Calu3 (cell line): ENCODE measurements at regions not wholly inside any gene's neighbourhood (a gene's known extent, or its start where the extent isn't known, plus 50 kb on each side); places are given as distances from the start of the nearest gene placed in this dataset.
"Not testable (repeated sequence)": the region's sequence is repeated elsewhere in the genome, so short reads cannot be mapped to it uniquely, and the experiment has no call there.

Experiments used
- BruUV-seq: library from RNA; stranded (reverse); fragments of 400-500 nt; replicated peaks from 2 replicates; lab custom pipeline; 2021; lab: Mats Ljungman, UMichigan
- CTCF ChIA-PET: fragments of 300-600 bp; sonication (Branson Sonifier 250); formaldehyde crosslinking; loops from one replicate; lab custom pipeline; 2022; ENCODE audit warnings: antibody characterized with exemption; lab: Charles Lee
- DNase-seq: peaks from one replicate; pipeline ENCODE4 v3.0.0; 2022
- H3K27ac Mint-ChIP-seq: one replicate; pipeline ENCODE4 v1.8.0; 2022; ENCODE audit warnings: mixed read lengths; ENCODE audit not compliant: unreplicated experiment
- H3K27me3 Mint-ChIP-seq: one replicate; pipeline ENCODE4 v1.8.0; 2022; ENCODE audit warnings: mixed read lengths; ENCODE audit not compliant: unreplicated experiment
- H3K36me3 Mint-ChIP-seq: one replicate; pipeline ENCODE4 v1.8.0; 2022; ENCODE audit warnings: mild to moderate bottlenecking, moderate library complexity, mixed read lengths; ENCODE audit not compliant: insufficient read depth, unreplicated experiment
- H3K4me1 Mint-ChIP-seq: one replicate; pipeline ENCODE4 v1.8.0; 2022; ENCODE audit warnings: mild to moderate bottlenecking, low read depth, mixed read lengths; ENCODE audit not compliant: unreplicated experiment
- H3K4me3 Mint-ChIP-seq: one replicate; pipeline ENCODE4 v1.8.0; 2022; ENCODE audit warnings: mild to moderate bottlenecking, low read depth, moderate library complexity, mixed read lengths; ENCODE audit not compliant: unreplicated experiment
- H3K9me3 Mint-ChIP-seq: one replicate; pipeline ENCODE4 v1.8.0; 2022; ENCODE audit warnings: low read depth, mixed read lengths; ENCODE audit not compliant: unreplicated experiment
- CTCF ChIP-seq: fragments of 200-600 bp; IDR thresholded peaks from one replicate; pipeline ENCODE4 v1.8.0; 2022; ENCODE audit warnings: antibody characterized with exemption; ENCODE audit not compliant: unreplicated experiment
- intact Hi-C: fragments of 100-400 bp; cut with micrococcal nuclease; formaldehyde crosslinking; loops from one replicate; pipeline ENCODE4 v1.10.0; 2022; ENCODE audit not compliant: unreplicated experiment

DNA sequence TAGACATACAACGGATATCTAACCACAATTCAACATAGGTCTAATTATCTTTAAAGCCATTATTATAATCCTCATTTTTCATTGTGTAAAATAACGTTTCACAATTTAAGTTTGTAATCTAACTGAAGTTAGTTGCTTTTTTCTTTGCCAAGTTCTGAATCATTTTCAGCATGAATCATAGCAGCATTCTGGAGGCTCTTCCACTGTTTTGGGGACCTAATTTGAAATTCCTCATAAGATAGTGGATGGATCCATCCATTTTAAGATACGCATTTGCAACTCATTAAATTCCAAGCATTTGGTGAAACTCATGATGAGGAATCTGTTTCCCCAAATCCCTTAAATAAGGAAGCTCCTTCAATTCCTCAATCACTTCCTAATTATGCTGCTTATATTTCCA lies 447.1 kb upstream of the CDH10 start:
- Mint-ChIP-seq H3K9me3 (peaks cover 3% of the 10 kb centered on the region), H3K27me3 (no peaks in the 10 kb centered on the region), H3K36me3 (no peaks in the 10 kb centered on the region), H3K27ac (no peak overlapping the region), H3K4me3 (no peak overlapping the region), H3K4me1 (no peaks in the 10 kb centered on the region)
- DNase-seq = no peak
- intact Hi-C loops = no loop called here
- TF ChIP-seq CTCF = no peak
- CTCF ChIA-PET = no interaction called here
- BruUV-seq = no TSS peak

GRCh38 chr5:25090854-25091253 lies 446.1 kb upstream of the CDH10 start:
- CTCF ChIA-PET = no interaction called here
- no TSS peak for BruUV-seq
- H3K27me3 Mint-ChIP-seq = no peaks in the 10 kb centered on the region

DNA sequence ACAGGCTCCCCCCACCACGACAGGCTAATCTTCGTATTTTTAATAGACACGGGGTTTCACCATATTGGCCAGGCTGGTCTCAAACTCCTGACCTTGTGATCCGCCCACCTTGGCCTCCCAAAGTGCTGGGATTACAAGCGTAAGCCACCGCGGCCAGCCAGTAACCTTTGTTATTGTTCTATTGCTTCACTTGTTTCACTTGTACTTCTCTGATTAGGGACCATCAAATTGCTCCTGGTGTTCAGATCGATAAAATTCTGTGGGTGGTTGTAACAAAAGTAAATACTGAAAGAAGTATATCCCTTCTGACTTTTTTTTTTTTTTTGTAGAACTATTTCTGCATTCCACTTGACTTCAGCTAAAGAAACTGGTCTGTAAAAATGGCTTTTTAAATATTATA lies 445.5 kb upstream of the CDH10 start:
- BruUV-seq = no TSS peak
- Mint-ChIP-seq H3K36me3 (no peaks in the 10 kb centered on the region), H3K27ac (no peak overlapping the region), H3K4me1 (no peaks in the 10 kb centered on the region), H3K9me3 (peaks cover 8% of the 10 kb centered on the region), H3K27me3 (no peaks in the 10 kb centered on the region), H3K4me3 (no peak overlapping the region)
- TF ChIP-seq CTCF = no peak
- no peak for DNase-seq
- intact Hi-C loops = no loop called here
- CTCF ChIA-PET = no interaction called here

More at GRCh38 chr5:25090854-25091253, 446.1 kb upstream of the CDH10 start:
- Mint-ChIP-seq H3K4me3 (no peak overlapping the region), H3K27ac (no peak overlapping the region), H3K36me3 (no peaks in the 10 kb centered on the region), H3K9me3 (peaks cover 4% of the 10 kb centered on the region), H3K4me1 (no peaks in the 10 kb centered on the region)
- no peak for TF ChIP-seq CTCF
- no peak for DNase-seq
- intact Hi-C loops = no loop called here

- BruUV-seq, H3K4me3 Mint-ChIP-seq, H3K36me3 Mint-ChIP-seq, H3K9me3 Mint-ChIP-seq, H3K4me1 Mint-ChIP-seq, CTCF ChIA-PET, H3K27me3 Mint-ChIP-seq, intact Hi-C loops, H3K27ac Mint-ChIP-seq, DNase-seq: not testable (repeated sequence)
These were observed 443.9 kb upstream of the CDH10 start for GRCh38 chr5:25088689-25089088.

GRCh38 chr5:25083261-25083660 lies 438.5 kb upstream of the CDH10 start:
- BruUV-seq, DNase-seq, H3K27ac Mint-ChIP-seq, H3K9me3 Mint-ChIP-seq, H3K36me3 Mint-ChIP-seq, CTCF ChIA-PET, H3K4me1 Mint-ChIP-seq, H3K4me3 Mint-ChIP-seq, H3K27me3 Mint-ChIP-seq, intact Hi-C loops: not testable (repeated sequence)
